ENCODE measurements at regions not wholly inside any gene's neighbourhood (a gene's known extent, or its start where the extent isn't known, plus 50 kb on each side); places are given as distances from the start of the nearest gene placed in this dataset.

DNA sequence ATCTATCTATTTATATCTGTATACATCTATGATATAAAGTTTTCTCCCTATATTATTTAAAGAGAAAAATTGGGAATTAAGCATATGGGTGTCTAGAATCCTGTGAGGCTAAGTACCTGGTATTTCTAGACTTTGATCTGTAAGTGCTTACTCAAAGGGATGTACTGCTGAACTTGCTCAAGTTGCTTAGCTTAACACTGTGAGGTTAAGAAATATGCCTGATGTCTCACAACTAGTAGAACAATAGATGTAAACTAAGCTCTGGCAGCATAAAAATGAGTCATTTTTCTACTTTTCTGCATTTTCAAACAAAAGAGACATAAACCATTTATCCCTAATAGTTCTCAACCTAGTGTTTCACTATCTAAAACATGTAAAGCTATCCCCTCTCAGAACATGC, 744.4 kb upstream of the ANO3 start:
- TF ChIP-seq CTCF (IDR thresholded peaks at IDR 0.05; ENCODE audit: borderline replicate concordance, extremely low read depth, low read length, poor library complexity, severe bottlenecking) (no peak), EZH2 (IDR thresholded peaks at IDR 0.05; ENCODE audit: borderline replicate concordance, low read depth, low read length, severe bottlenecking) (no peak)

Measured in DND-41 (cell line).